Epidermal melanocyte (primary cell): ENCODE measurements at regions not wholly inside any gene's neighbourhood (a gene's known extent, or its start where the extent isn't known, plus 50 kb on each side); places are given as distances from the start of the nearest gene placed in this dataset.

Source experiments
- DNase-seq: peaks from one replicate; pipeline ENCODE4 v3.0.0; 2011; ENCODE audit warnings: low spot score; ENCODE audit not compliant: insufficient read length

- DNase-seq, result no peak
Observed at GRCh38 chr12:89760783-89761182, 52.1 kb upstream of the ATP2B1 start.
